ENCODE measurements at regions not wholly inside any gene's neighbourhood (a gene's known extent, or its start where the extent isn't known, plus 50 kb on each side); places are given as distances from the start of the nearest gene placed in this dataset.

- DNase-seq (ENCODE audit: low read depth, low spot score) = no peak
These were observed 597.3 kb upstream of the PLXNA2 start for GRCh38 chr1:208841436-208841835.

GRCh38 chr1:208842451-208842850 is 598.3 kb upstream of the PLXNA2 start:
- no peak for DNase-seq (ENCODE audit: low read depth, low spot score)

GRCh38 chr1:208844158-208844557 is 600.0 kb upstream of the PLXNA2 start:
- no peak for DNase-seq (ENCODE audit: low read depth, low spot score)

GRCh38 chr1:208848854-208849253 is 604.7 kb upstream of the PLXNA2 start:
- no peak for DNase-seq (ENCODE audit: low read depth, low spot score)

GRCh38 chr1:208850442-208850841 is 606.3 kb upstream of the PLXNA2 start:
- no peak for DNase-seq (ENCODE audit: low read depth, low spot score)

GRCh38 chr1:208851366-208851765 is 607.2 kb upstream of the PLXNA2 start:
- DNase-seq (ENCODE audit: low read depth, low spot score) = no peak

GRCh38 chr1:208852911-208853310 is 608.7 kb upstream of the PLXNA2 start:
- DNase-seq (ENCODE audit: low read depth, low spot score) = no peak

GRCh38 chr1:208855403-208855802 is 611.2 kb upstream of the PLXNA2 start:
- DNase-seq (ENCODE audit: low read depth, low spot score) = no peak

GRCh38 chr1:208857465-208857864 is 613.3 kb upstream of the PLXNA2 start:
- DNase-seq (ENCODE audit: low read depth, low spot score) = no peak

GRCh38 chr1:208858738-208859137 is 614.6 kb upstream of the PLXNA2 start:
- DNase-seq (ENCODE audit: low read depth, low spot score) = no peak

- no peak for DNase-seq (ENCODE audit: low read depth, low spot score)
These were observed 620.3 kb upstream of the PLXNA2 start for GRCh38 chr1:208864366-208864965.

GRCh38 chr1:208866386-208866955 is 622.3 kb upstream of the PLXNA2 start:
- DNase-seq (ENCODE audit: low read depth, low spot score) = no peak

- no peak for DNase-seq (ENCODE audit: low read depth, low spot score)
These were observed 624.4 kb upstream of the PLXNA2 start for GRCh38 chr1:208868554-208868953.

GRCh38 chr1:208874915-208875314 is 630.7 kb upstream of the PLXNA2 start:
- no peak for DNase-seq (ENCODE audit: low read depth, low spot score)

- no peak for DNase-seq (ENCODE audit: low read depth, low spot score)
These were observed 634.8 kb upstream of the PLXNA2 start for GRCh38 chr1:208879022-208879421.

- DNase-seq (ENCODE audit: low read depth, low spot score) = no peak
These were observed 636.4 kb upstream of the PLXNA2 start for GRCh38 chr1:208880433-208881100.

- no peak for DNase-seq (ENCODE audit: low read depth, low spot score)
These were observed 640.9 kb upstream of the PLXNA2 start for GRCh38 chr1:208885060-208885459.

- no peak for DNase-seq (ENCODE audit: low read depth, low spot score)
These were observed 641.5 kb upstream of the PLXNA2 start for GRCh38 chr1:208885650-208886049.

GRCh38 chr1:208888376-208888775 is 644.2 kb upstream of the PLXNA2 start:
- DNase-seq (ENCODE audit: low read depth, low spot score) = no peak

- DNase-seq (ENCODE audit: low read depth, low spot score) = no peak
These were observed 648.0 kb upstream of the PLXNA2 start for GRCh38 chr1:208892147-208892546.

- no peak for DNase-seq (ENCODE audit: low read depth, low spot score)
These were observed 649.1 kb upstream of the PLXNA2 start for GRCh38 chr1:208893251-208893650.

- DNase-seq (ENCODE audit: low read depth, low spot score) = no peak
These were observed 651.0 kb upstream of the PLXNA2 start for GRCh38 chr1:208895181-208895580.

GRCh38 chr1:208895820-208896219 is 651.6 kb upstream of the PLXNA2 start:
- DNase-seq (ENCODE audit: low read depth, low spot score) = no peak

All from smooth muscle cell of the brain vasculature (primary cell).